ENCODE measurements at regions not wholly inside any gene's neighbourhood (a gene's known extent, or its start where the extent isn't known, plus 50 kb on each side); places are given as distances from the start of the nearest gene placed in this dataset.

DNA sequence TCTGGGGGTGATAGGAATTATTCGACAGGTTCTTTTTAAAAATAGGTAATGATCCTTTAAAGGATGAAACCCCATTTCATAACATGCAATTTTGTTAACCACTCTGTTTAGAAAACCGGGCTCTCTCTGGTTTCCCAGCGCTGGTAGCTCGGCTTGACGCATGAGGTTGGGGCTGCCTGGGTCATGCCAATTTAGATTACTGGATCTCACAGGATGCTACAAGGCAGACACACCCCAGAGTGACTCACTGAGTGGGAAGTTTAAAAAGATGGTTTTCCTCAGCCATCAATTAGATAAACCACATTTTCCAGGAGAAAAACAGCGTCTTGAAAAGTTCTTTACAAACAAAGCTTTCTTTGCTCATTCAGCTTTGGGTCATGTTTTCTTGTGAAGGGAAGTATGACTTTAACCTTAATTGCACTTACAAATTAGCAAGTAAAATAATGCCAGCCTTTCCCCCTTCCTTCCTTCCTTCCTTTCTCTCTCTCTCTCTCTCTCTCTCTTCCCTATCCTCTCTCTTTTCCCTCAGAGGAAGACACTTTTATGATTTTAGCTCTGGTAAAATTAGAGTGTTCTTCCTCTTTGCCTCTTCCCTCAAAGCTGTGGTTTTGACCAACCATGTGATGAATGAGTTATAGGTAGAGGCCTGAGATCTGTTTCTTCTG, 99.8 kb downstream of the EPDR1 start:
- no peaks in the 10 kb centered on the region for H3K79me2 ChIP-seq (ENCODE audit: low read depth)
- no peak overlapping the region for H3K4me2 ChIP-seq
- no peaks in the 10 kb centered on the region for H3K36me3 ChIP-seq
- no peaks in the 10 kb centered on the region for H3K27me3 ChIP-seq
- no peaks in the 10 kb centered on the region for H3K9me3 ChIP-seq (ENCODE audit: low read depth)
- no peak overlapping the region for H3K27ac ChIP-seq
- Mint-ChIP-seq H3K27me3 (ENCODE audit: insufficient read depth, low read depth) (no peaks in the 10 kb centered on the region), H3K4me3 (no peak overlapping the region), H3K27ac (no peak overlapping the region), H3K36me3 (no peaks in the 10 kb centered on the region), H3K4me1 (no peaks in the 10 kb centered on the region), H3K9me3 (no peaks in the 10 kb centered on the region)
- H3K9ac ChIP-seq = no peak overlapping the region
- no peak overlapping the region for H2AFZ ChIP-seq (replicated peaks)
- DNase-seq (ENCODE audit: low spot score) = no peak
- TF ChIP-seq, protein P1, sequence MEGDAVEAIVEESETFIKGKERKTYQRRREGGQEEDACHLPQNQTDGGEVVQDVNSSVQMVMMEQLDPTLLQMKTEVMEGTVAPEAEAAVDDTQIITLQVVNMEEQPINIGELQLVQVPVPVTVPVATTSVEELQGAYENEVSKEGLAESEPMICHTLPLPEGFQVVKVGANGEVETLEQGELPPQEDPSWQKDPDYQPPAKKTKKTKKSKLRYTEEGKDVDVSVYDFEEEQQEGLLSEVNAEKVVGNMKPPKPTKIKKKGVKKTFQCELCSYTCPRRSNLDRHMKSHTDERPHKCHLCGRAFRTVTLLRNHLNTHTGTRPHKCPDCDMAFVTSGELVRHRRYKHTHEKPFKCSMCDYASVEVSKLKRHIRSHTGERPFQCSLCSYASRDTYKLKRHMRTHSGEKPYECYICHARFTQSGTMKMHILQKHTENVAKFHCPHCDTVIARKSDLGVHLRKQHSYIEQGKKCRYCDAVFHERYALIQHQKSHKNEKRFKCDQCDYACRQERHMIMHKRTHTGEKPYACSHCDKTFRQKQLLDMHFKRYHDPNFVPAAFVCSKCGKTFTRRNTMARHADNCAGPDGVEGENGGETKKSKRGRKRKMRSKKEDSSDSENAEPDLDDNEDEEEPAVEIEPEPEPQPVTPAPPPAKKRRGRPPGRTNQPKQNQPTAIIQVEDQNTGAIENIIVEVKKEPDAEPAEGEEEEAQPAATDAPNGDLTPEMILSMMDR (IDR thresholded peaks at IDR 0.05) = no peak
- no peak for TF ChIP-seq EZH2phosphoT487 (IDR thresholded peaks at IDR 0.05)
- no peak for TF ChIP-seq EZH2 (IDR thresholded peaks at IDR 0.05)
- peaks cover 5% of the 10 kb centered on the region for H3K4me1 ChIP-seq
- no peak overlapping the region for H3K4me3 ChIP-seq
- no peaks in the 10 kb centered on the region for H4K20me1 ChIP-seq (ENCODE audit: low read depth)
- H3F3A ChIP-seq (ENCODE audit: low read depth) = no peaks in the 10 kb centered on the region

DNA sequence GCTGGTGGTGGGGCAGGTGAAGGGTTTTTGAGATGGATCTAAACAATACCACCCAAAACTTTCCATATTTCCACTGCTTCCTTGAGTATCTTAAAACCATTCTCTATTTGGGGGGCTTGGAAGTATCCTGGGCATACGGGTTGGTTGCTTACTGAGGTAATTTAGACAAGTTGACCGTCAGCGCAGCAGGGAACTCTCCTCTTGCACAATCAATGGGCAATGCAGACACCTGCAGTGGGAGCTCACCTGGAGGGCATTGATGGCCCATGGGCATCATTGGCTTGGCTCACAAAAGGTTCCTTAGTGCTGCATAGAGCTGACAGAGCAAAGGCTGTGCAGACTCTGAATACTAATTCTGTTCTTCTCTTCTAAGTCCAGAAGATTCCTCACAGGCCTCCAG, 101.5 kb downstream of the EPDR1 start:
- Mint-ChIP-seq H3K27me3 (ENCODE audit: insufficient read depth, low read depth) (no peaks in the 10 kb centered on the region), H3K9me3 (no peaks in the 10 kb centered on the region), H3K4me1 (no peaks in the 10 kb centered on the region), H3K36me3 (no peaks in the 10 kb centered on the region), H3K27ac (no peak overlapping the region), H3K4me3 (no peak overlapping the region)
- H3F3A ChIP-seq (ENCODE audit: low read depth) = no peaks in the 10 kb centered on the region
- peaks cover 5% of the 10 kb centered on the region for H3K4me1 ChIP-seq
- no peak overlapping the region for H2AFZ ChIP-seq (replicated peaks)
- H3K27me3 ChIP-seq = no peaks in the 10 kb centered on the region
- no peak for TF ChIP-seq EZH2phosphoT487 (IDR thresholded peaks at IDR 0.05)
- TF ChIP-seq, protein P1 (IDR thresholded peaks at IDR 0.05) = no peak
- TF ChIP-seq EZH2 (IDR thresholded peaks at IDR 0.05) = no peak
- H3K4me3 ChIP-seq = no peak overlapping the region
- no peaks in the 10 kb centered on the region for H3K36me3 ChIP-seq
- DNase-seq (ENCODE audit: low spot score) = no peak
- no peaks in the 10 kb centered on the region for H3K79me2 ChIP-seq (ENCODE audit: low read depth)
- no peak overlapping the region for H3K4me2 ChIP-seq
- H3K9ac ChIP-seq = no peak overlapping the region
- H3K9me3 ChIP-seq (ENCODE audit: low read depth) = no peaks in the 10 kb centered on the region
- H3K27ac ChIP-seq = no peak overlapping the region
- no peaks in the 10 kb centered on the region for H4K20me1 ChIP-seq (ENCODE audit: low read depth)

DNA sequence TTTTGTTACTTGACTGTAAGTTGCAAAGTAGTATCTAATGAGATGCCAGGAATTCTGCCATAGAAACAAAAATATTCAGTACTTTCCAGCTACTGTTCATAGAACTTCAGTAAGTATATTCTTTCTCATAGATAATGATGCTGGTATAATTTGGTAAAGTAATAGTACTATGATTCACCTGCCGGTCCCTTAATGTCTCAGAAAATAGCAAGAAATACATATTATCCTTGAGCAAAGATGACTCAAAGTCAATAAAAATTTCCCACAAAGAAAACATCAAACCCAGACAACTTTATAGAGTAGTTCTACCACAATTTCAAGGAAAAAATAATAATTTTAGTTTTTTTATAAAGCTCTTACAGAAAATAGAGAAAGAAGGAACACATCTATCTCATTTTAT, 105.4 kb downstream of the EPDR1 start:
- H3K4me3 ChIP-seq = no peak overlapping the region
- H3K36me3 ChIP-seq = no peaks in the 10 kb centered on the region
- no peaks in the 10 kb centered on the region for H4K20me1 ChIP-seq (ENCODE audit: low read depth)
- Mint-ChIP-seq H3K27me3 (ENCODE audit: insufficient read depth, low read depth) (no peaks in the 10 kb centered on the region), H3K9me3 (no peaks in the 10 kb centered on the region), H3K4me1 (no peaks in the 10 kb centered on the region), H3K36me3 (no peaks in the 10 kb centered on the region), H3K27ac (no peak overlapping the region), H3K4me3 (no peak overlapping the region)
- H3K9ac ChIP-seq = no peak overlapping the region
- H3K4me1 ChIP-seq = peaks cover 5% of the 10 kb centered on the region
- no peaks in the 10 kb centered on the region for H3K27me3 ChIP-seq
- no peaks in the 10 kb centered on the region for H3K79me2 ChIP-seq (ENCODE audit: low read depth)
- no peaks in the 10 kb centered on the region for H3K9me3 ChIP-seq (ENCODE audit: low read depth)
- no peak overlapping the region for H3K27ac ChIP-seq
- DNase-seq (ENCODE audit: low spot score) = no peak
- H3F3A ChIP-seq (ENCODE audit: low read depth) = no peaks in the 10 kb centered on the region
- no peak overlapping the region for H2AFZ ChIP-seq (replicated peaks)
- no peak for TF ChIP-seq EZH2phosphoT487 (IDR thresholded peaks at IDR 0.05)
- TF ChIP-seq, protein P1 (IDR thresholded peaks at IDR 0.05) = no peak
- TF ChIP-seq EZH2 (IDR thresholded peaks at IDR 0.05) = no peak
- no peak overlapping the region for H3K4me2 ChIP-seq

Data from neural progenitor cell (in vitro differentiated cells).